H7 (cell line): ENCODE measurements at regions not wholly inside any gene's neighbourhood (a gene's known extent, or its start where the extent isn't known, plus 50 kb on each side); places are given as distances from the start of the nearest gene placed in this dataset.

Source experiments
- DNase-seq: peaks from one replicate; pipeline ENCODE4 v3.0.0; 2012
- H3K27me3 ChIP-seq: 2 replicates; pipeline ENCODE4 v1.6.0; 2011; ENCODE audit warnings: mild to moderate bottlenecking, low read length; ENCODE audit not compliant: control insufficient read depth, insufficient read depth
- H3K36me3 ChIP-seq: replicated peaks from 2 replicates; pipeline ENCODE4 v1.5.1; 2011; ENCODE audit warnings: low read length; ENCODE audit not compliant: control insufficient read depth, insufficient read depth
- H3K4me3 ChIP-seq: 2 replicates; pipeline ENCODE4 v1.5.1; 2011; ENCODE audit warnings: low read depth, mild to moderate bottlenecking, control low read depth, low read length, moderate library complexity; ENCODE audit not compliant: insufficient read depth

DNA sequence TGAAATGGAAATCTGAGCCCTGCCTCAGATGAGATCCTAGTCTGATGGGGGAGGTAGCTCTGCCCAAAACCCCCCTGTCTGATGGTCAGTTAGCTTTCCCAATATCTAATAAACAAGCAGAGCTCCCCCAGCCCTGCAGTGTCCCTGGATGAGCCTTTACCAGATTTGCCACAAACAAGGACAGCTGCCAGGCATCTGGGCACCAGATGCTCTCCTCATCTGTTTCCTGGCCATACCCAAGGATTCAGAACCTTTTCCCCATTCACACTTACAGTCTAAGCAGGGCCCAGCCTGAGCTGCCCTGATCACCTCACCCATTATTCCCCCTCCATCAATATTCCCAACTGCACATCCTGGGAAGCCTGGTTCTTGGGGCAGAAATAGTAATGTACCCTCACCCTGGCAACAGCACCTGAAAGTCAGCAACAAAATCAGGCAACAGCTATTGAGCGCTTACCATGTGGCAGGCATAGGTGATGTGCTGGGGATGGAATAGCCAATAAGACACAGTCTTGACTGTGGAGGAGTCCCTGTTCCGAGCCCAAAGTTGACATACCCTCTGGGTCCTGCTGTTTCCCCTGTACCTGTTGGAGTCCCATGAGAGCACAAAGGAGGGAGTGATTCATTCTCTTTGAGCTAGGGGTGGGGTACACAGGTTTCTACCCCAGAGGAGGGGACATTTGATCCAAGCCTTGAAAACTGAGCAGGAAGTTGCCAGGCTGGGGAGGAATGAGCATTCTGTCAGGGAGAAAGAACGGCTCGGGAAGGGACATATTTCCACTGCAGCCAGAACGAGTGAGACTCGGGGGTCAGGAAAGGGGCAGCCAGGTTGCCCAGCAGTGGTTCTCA, 147.4 kb downstream of the TMEM132E start:
- H3K36me3 ChIP-seq, result no peaks in the 10 kb centered on the region
- no peak for DNase-seq
- no peak overlapping the region for H3K4me3 ChIP-seq
- H3K27me3 ChIP-seq, result no peaks in the 10 kb centered on the region; the same call in none of the 2 replicates

DNA sequence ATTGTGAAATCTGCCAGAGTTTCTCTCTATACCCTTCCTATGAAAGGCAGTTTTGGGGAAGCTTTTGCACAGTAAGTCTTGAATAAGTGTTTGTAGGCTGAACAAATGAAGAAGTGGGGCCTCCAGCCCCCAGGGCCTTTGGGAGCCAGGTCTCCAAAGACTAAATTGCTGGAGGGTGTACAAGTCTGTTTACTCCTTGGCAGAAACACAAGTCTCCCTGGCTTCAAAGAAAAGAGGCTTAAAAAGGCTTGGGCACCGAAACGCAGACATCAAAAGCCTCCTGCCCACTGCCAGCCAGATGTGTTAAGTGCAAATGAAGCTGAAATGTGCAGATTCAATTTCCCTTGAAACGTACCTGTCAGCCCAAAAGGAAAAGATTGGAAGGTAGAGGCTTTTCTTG, 146.3 kb downstream of the TMEM132E start:
- H3K4me3 ChIP-seq, result no peak overlapping the region
- H3K27me3 ChIP-seq, result no peaks in the 10 kb centered on the region; the same call in none of the 2 replicates
- no peak for DNase-seq
- H3K36me3 ChIP-seq, result no peaks in the 10 kb centered on the region

DNA sequence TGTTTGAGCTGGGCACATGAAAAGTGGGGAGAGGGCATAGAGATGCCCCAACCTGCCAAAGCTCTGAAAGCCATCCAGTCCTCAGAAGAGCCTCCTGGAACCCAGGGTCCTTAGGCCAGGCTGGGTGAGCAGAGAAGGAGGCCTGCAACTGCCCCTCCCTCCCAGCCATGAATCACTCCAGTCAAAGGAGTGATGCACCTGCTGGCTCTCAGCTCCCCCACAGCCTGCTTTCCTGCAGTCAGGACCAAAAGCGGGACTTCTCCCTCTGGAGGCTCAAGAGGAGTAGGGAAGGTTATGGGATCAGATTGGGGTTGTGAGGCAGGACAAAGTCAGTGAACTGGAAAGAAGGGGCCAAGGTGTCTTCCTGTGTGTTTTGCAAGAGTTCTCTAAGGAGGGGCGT, 145.6 kb downstream of the TMEM132E start:
- Histone ChIP-seq H3K4me3 (no peak overlapping the region), H3K27me3 (no peaks in the 10 kb centered on the region; the same call in none of the 2 replicates), H3K36me3 (no peaks in the 10 kb centered on the region)
- peak; percentile 50 for DNase-seq

DNA sequence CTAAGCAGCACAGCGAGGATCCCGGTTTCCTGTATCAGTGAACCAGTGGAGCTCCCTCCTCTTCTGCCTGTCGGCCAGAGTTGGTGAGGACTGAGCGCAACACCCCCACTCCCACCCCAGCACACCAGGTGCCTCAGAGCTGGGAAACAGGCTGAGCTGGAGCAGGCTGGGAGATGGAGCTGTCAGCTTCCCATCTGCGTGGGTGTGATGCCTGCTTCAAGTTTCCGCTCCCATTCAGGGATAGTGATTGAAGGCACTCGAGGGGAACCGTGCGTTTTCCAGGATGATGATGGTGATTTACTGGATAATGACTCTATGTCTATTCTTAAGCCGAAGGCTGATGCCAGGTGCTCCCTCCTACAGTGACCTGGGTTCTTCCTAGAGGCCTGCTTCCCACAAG, 144.5 kb downstream of the TMEM132E start:
- no peak for DNase-seq
- H3K4me3 ChIP-seq, result no peak overlapping the region

DNA sequence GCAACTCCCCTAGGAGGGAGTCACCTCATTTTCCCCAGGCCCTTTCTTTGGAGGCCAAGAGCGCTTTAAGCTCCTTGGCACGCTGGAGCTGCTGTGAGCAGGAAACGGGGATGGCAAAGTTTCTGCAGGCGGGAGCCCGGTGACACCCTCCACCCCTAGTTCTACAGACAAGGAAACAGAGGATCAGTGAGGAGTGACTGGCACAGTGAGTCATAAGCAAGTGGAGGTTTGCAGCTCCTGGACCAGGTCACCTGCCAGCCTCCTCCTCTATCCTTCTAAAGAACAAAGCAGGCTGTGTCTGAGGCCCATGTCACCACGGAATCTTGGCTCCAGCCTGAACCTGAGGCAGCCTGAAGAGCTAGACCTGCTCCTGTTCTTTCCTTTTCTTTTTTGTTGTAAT, 141.9 kb downstream of the TMEM132E start:
- H3K4me3 ChIP-seq, result no peak overlapping the region
- no peak for DNase-seq
- H3K36me3 ChIP-seq, result no peaks in the 10 kb centered on the region
- H3K27me3 ChIP-seq, result no peaks in the 10 kb centered on the region; the same call in none of the 2 replicates

More for the DNA sequence above, 144.5 kb downstream of the TMEM132E start:
- no peaks in the 10 kb centered on the region; the same call in none of the 2 replicates for H3K27me3 ChIP-seq
- H3K36me3 ChIP-seq, result no peaks in the 10 kb centered on the region

DNA sequence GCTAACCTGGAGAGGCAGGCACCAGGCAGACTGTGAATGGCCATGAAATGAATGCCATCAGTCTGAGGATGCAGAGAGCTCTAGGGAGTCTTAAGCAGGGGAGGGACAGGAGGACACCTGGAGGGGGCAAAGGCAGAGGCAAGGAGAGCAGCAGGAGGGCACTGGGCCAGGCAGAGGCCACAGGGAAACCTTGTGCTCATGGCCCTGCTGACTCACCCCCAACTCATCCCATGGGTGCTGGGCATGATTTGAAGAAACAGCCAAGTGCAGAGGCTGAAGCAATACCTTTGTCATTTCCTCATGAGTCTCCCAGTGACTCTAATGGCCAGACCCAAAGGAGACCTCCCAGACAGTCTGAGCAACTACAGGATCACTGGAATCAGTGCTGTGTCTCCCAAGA, 141.4 kb downstream of the TMEM132E start:
- no peaks in the 10 kb centered on the region for H3K36me3 ChIP-seq
- H3K4me3 ChIP-seq, result no peak overlapping the region
- H3K27me3 ChIP-seq, result no peaks in the 10 kb centered on the region; the same call in none of the 2 replicates
- DNase-seq, result no peak

DNA sequence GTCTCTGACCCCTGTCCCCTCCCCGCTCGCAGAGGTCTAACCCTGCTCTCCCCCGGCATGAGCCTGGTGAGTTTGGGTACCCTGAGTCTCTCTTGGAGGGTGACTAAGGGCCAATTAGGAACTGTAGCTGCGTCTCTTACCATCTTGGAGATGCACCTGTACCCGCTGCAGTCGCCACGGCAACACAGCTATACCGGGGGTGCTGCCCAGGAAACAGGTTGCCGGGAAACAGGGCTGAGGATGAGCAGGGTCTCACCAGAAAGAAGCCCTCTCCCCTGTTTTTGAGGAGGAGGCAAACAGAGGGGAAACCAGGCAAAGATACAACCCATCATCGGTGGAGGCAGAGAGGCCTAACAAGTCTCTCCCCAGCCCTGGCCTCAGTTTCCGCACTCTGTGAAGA, 140.2 kb downstream of the TMEM132E start:
- no peaks in the 10 kb centered on the region for H3K36me3 ChIP-seq
- H3K27me3 ChIP-seq, result no peaks in the 10 kb centered on the region; the same call in 1 of the 2 replicates
- no peak for DNase-seq
- no peak overlapping the region for H3K4me3 ChIP-seq

DNA sequence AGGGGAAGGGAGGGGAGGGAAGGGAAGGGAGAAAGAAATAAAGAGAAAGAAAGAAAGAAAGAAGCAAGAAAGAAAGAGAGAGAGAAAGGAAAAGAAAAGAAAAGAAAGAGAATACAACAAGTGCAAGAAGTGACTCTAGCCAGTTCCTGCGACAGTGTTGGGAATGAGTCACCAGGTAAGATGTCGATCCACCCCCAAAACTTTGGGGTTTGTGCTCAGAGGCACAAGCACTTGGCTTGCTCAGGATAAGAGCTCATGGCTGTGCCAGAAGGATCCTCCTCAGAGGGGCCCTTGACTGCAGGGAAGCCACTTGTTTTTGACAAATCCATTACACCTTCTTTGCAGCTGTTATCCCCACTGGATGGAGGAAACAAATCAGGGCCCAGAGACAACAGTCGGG, 137.7 kb downstream of the TMEM132E start:
- no peak for DNase-seq
- no peaks in the 10 kb centered on the region for H3K27me3 ChIP-seq
- H3K4me3 ChIP-seq, result no peak overlapping the region
- H3K36me3 ChIP-seq, result no peaks in the 10 kb centered on the region

DNA sequence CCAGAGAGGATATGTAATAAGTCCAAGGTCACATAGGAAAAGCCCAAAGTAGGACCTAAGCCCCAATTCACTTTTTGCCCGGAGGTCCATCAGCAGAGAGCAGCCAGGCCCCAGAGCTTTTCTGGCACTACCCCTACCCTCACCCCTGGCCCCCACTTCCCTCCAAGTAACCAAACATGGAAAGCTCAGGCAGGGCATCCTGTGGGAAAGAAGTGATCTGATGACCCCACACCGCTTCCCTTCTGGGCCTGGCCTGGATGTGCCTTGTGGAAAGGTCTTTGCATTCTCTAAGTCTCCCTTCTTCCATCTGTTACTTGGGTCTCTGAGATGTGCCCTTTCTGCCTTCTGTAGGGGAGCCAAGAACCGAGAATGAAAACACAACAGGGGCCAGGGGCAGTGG, 136.9 kb downstream of the TMEM132E start:
- Histone ChIP-seq H3K4me3 (no peak overlapping the region), H3K27me3 (no peaks in the 10 kb centered on the region; the same call in 1 of the 2 replicates), H3K36me3 (no peaks in the 10 kb centered on the region)
- no peak for DNase-seq

DNA sequence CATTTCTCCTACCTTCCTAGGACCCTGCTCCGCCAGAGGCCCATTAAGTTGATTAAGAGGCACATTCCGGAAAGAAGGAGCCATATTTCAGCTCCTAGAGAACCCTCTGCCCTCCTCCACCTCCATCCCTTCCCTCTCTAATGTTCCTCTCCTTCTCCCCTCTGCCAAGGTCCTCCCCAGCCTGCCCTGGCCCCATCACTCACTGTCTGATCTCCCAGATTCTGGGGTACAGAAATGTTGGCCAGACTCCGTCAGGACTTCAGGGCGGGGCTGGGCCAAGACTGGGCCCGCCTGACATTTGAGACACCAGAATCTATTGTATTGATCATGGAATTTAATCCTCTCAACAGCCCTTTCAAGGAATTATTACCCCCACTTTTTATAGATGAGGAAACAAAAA, 136.1 kb downstream of the TMEM132E start:
- no peaks in the 10 kb centered on the region; the same call in 1 of the 2 replicates for H3K27me3 ChIP-seq
- no peaks in the 10 kb centered on the region for H3K36me3 ChIP-seq
- DNase-seq, result no peak
- no peak overlapping the region for H3K4me3 ChIP-seq

DNA sequence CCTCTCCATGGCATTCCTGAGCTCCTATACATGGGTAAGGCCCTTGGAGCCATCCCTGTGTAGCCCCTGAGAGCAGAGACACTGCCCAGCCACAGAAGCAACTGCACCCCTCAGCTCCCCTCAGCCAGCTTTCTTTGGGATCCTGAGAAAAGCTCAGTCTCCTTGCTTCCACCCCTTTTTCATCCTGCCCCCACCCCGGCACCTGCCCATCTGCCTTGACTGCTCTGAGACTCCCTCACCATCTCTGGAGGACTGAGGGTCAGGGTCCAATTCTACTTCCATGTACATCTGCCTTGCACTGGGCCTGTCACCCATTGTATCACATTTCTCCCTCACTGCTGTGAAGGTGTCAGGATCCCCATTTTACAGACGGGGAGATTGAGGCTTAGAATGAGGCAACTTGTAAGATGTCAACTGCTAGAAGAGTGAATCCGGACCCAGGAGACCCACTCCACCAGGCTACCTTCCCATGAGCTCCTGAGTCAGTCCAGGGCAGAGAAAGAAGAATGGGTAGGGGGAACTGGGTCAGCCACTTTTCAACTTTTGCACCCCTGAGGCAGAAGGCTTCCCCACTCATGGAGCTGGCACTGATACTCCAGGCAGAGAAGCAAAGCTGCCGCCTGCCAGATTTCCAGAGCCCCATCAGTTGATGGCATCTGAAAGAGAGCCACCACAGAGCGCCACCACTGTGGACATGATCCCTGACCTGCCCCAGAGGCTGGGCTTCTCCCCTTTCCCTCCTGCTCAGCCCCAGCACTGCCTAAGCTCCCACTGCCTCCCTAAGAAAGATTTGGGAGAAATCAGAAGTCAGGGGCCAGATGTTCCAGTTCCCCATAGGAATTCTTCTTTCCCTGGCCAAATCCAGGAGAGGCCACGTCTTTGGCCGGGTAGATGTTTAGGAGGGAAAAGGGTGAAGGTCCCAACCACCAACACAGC, 135.4 kb downstream of the TMEM132E start:
- DNase-seq, result no peak
- Histone ChIP-seq H3K27me3 (no peaks in the 10 kb centered on the region; the same call in 1 of the 2 replicates), H3K4me3 (no peak overlapping the region), H3K36me3 (no peaks in the 10 kb centered on the region)

DNA sequence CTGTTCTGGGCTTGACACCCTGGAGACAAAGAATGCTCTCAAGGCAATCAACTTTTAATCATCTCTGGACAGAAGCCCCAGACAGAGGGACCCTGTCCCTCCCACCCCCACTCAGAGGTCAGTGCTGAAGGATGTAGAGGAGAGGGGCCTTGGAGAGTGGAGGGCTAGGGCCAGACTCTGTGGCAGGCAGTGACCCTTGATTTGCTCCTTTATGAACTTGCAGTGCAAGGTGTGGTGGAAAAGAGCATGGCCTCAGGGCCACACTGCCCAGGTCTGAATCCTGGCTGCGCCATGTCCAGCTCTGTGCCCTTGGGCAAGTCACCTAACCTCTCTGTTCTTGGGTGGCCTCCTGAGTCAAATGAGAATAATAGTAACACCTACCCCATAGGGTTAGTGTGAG, 134.3 kb downstream of the TMEM132E start:
- no peaks in the 10 kb centered on the region for H3K36me3 ChIP-seq
- H3K27me3 ChIP-seq, result no peaks in the 10 kb centered on the region; the same call in 1 of the 2 replicates
- no peak for DNase-seq
- no peak overlapping the region for H3K4me3 ChIP-seq

DNA sequence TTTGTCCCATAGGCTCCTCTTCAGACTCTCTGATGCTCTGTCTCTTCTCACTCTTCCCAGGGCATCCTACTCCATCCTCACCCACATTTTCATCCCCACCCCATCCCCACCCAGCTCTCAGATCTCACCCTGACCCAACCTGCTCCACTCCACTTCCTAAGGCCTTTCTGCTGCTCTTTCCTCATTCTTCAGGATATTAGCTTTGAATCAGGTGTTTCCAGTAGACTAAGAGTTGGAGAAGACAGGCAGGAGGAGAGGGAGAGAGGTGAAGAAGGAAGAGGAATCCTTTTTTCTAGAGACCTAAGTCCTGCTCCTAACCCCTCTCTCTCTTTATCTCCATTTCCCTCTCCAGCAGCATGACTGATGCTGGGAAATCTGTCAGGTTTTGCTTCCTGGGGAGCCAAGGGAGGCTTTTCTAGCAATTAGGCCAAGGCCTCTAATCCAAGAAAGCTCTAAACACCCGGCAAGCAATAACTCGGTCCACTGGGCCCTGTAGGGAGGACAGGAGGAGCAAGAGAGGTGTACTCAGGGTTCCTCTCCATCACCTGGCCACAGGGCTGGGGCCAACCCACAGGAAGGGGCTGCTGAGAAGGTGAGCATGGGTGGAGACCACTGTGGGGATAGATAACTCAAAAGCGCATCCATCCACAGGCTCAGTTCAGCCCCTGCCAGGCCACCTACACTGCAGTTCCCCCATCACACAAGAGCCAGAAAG, 133.3 kb downstream of the TMEM132E start:
- Histone ChIP-seq H3K27me3 (no peaks in the 10 kb centered on the region; the same call in 1 of the 2 replicates), H3K4me3 (no peak overlapping the region), H3K36me3 (no peaks in the 10 kb centered on the region)
- DNase-seq, result no peak

DNA sequence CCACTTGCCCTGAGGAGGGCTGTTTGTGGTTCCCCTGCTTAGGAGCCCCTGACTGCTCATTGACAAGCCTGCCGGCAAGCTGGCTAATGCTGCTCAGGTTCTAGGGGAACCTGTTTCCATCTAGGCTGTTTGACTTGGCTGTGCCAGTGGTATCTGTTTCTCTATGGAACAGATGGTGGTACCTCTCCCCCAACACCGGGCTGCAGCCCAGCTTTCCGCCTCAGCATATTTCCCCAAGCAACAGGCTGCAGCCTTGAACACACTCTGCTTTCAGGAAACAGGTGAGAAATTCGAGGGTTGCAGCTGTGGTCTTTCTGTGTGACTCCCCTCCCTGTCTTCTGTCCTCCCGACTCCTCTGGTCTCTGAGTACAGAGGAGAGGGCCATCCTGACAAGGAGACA, 132.3 kb downstream of the TMEM132E start:
- Histone ChIP-seq H3K27me3 (no peaks in the 10 kb centered on the region; the same call in 1 of the 2 replicates), H3K36me3 (no peaks in the 10 kb centered on the region), H3K4me3 (no peak overlapping the region)
- DNase-seq, result no peak
